ENCODE measurements at regions not wholly inside any gene's neighbourhood (a gene's known extent, or its start where the extent isn't known, plus 50 kb on each side); places are given as distances from the start of the nearest gene placed in this dataset.

GRCh38 chr5:96566833-96567587 is 95.2 kb upstream of the CAST start:
- Histone ChIP-seq H3K4me1 (ENCODE audit: control insufficient read depth, insufficient read depth, low read length) (no peaks in the 10 kb centered on the region), H3K27ac (ENCODE audit: extremely low read depth, low read depth, low read length) (no peak overlapping the region), H3K9me3 (ENCODE audit: control insufficient read depth, insufficient read depth, low read depth, low read length) (no peaks in the 10 kb centered on the region), H3K4me3 (ENCODE audit: low read depth, low read length) (no peak overlapping the region), H3K36me3 (ENCODE audit: control insufficient read depth in 2 of 2, insufficient read depth in 1 of 2, low read length in 2 of 2) (no peaks in the 10 kb centered on the region)
- ChIA-PET CTCF (interaction anchor here (0.7 kb wide), 2 partner anchors 104 to 976 kb away, joined by 3 to 4 read pairs; no protein-coding TSS in a partner anchor), POLR2A (no interaction called here)
- no peak for TF ChIP-seq ZNF394 (tag by site-specific recombination; IDR thresholded peaks at IDR 0.05; ENCODE audit: borderline replicate concordance)
- no peak for TF ChIP-seq SCRT1 (tag by site-specific recombination; IDR thresholded peaks at IDR 0.05; ENCODE audit: borderline replicate concordance)
- no peak for TF ChIP-seq ZNF184 (tag by site-specific recombination; IDR thresholded peaks at IDR 0.05)
- no peak for TF ChIP-seq PRDM4 (tag by site-specific recombination; IDR thresholded peaks at IDR 0.05)
- TF ChIP-seq ZFP3 (tag by site-specific recombination; IDR thresholded peaks at IDR 0.05; ENCODE audit: low read depth): no peak
- TF ChIP-seq ZNF610 (tag by site-specific recombination; IDR thresholded peaks at IDR 0.05; ENCODE audit: borderline replicate concordance): no peak
- no peak for TF ChIP-seq ZNF274 (IDR thresholded peaks at IDR 0.05; ENCODE audit: low read length)
- no peak for TF ChIP-seq ZNF274 (tag by site-specific recombination; IDR thresholded peaks at IDR 0.05; ENCODE audit: borderline replicate concordance)
- no peak for TF ChIP-seq ZNF16 (tag by site-specific recombination; IDR thresholded peaks at IDR 0.05; ENCODE audit: low read depth)
- no peak for TF ChIP-seq ZNF433 (tag by site-specific recombination; IDR thresholded peaks at IDR 0.05; ENCODE audit: low read depth)
- no peak for TF ChIP-seq ZNF830 (tag by site-specific recombination; IDR thresholded peaks at IDR 0.05; ENCODE audit: low read depth)
- TF ChIP-seq, protein P1, sequence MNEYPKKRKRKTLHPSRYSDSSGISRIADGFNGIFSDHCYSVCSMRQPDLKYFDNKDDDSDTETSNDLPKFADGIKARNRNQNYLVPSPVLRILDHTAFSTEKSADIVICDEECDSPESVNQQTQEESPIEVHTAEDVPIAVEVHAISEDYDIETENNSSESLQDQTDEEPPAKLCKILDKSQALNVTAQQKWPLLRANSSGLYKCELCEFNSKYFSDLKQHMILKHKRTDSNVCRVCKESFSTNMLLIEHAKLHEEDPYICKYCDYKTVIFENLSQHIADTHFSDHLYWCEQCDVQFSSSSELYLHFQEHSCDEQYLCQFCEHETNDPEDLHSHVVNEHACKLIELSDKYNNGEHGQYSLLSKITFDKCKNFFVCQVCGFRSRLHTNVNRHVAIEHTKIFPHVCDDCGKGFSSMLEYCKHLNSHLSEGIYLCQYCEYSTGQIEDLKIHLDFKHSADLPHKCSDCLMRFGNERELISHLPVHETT (tag by site-specific recombination; IDR thresholded peaks at IDR 0.05): no peak
- no peak for TF ChIP-seq ZNF169 (tag by site-specific recombination; IDR thresholded peaks at IDR 0.05)
- no peak for TF ChIP-seq INSM2 (tag by site-specific recombination; IDR thresholded peaks at IDR 0.05)
- TF ChIP-seq SP3 (tag by site-specific recombination; IDR thresholded peaks at IDR 0.05): no peak
- no peak for TF ChIP-seq ZNF335 (tag by site-specific recombination; conservative IDR thresholded peaks at IDR 0.05)

DNA sequence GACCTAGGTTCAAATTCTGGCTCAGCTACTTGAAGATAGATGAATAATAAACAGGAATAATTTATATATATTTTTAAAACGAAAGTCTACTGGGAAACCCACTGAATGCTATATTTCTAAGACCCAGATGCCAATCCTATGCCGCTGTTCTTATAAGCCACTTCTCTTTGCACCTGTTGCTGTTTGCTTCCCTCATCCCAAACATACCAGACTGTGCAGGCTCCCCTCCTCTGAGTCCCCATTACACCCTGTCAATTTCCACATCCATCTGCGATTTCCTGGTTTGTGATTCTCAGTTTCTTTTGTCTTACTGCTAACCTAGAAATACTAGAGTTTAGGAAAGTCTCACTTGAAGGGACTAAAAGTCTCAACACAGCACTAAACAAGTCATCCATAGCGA is 92.8 kb upstream of the CAST start:
- ChIA-PET POLR2A (no interaction called here), CTCF (no interaction called here)
- H3K36me3 ChIP-seq (ENCODE audit: control insufficient read depth in 2 of 2, insufficient read depth in 1 of 2, low read length in 2 of 2): no peaks in the 10 kb centered on the region
- TF ChIP-seq SCRT2 (tag by site-specific recombination; IDR thresholded peaks at IDR 0.05): peak; percentile 65
- TF ChIP-seq TCF7L2 (IDR thresholded peaks at IDR 0.05; ENCODE audit: borderline replicate concordance, low read depth, low read length): no peak
- H3K27ac ChIP-seq (ENCODE audit: extremely low read depth, low read depth, low read length): no peak overlapping the region
- H3K4me3 ChIP-seq (ENCODE audit: low read depth, low read length): no peak overlapping the region
- H3K4me1 ChIP-seq (ENCODE audit: control insufficient read depth, insufficient read depth, low read length): no peaks in the 10 kb centered on the region
- no peaks in the 10 kb centered on the region for H3K9me3 ChIP-seq (ENCODE audit: control insufficient read depth, insufficient read depth, low read depth, low read length)
